Keratinocyte (primary cell): ENCODE measurements at regions not wholly inside any gene's neighbourhood (a gene's known extent, or its start where the extent isn't known, plus 50 kb on each side); places are given as distances from the start of the nearest gene placed in this dataset.

ENCODE experiments used
- DNase-seq: peaks from one replicate; pipeline ENCODE4 v3.0.0-alpha.2; 2011; ENCODE audit warnings: low read depth, missing footprints, low spot score
- FAIRE-seq: peaks from 2 replicates; lab custom pipeline; 2011; peaks lifted over from hg19 to GRCh38; lab: Jason Lieb, UNC
- H2AFZ ChIP-seq: 2 replicates; pipeline ENCODE4 v1.6.0; 2012; ENCODE audit warnings: low read length, control low read depth, inconsistent platforms; ENCODE audit not compliant: control insufficient read depth
- H3K27ac ChIP-seq: 2 replicates; pipeline ENCODE4 v1.5.1; 2011; ENCODE audit warnings: low read length; ENCODE audit not compliant: control insufficient read depth, insufficient read depth
- H3K27me3 ChIP-seq: 3 replicates; pipeline ENCODE4 v1.6.0; 2011; ENCODE audit warnings: low read length; ENCODE audit not compliant: control insufficient read depth, insufficient read depth; ENCODE audit errors: extremely low read depth
- H3K36me3 ChIP-seq, 2 experiments: 2 replicates in 1 of 2; 3 replicates in 1 of 2; pipeline ENCODE4 v1.5.1; 2011; ENCODE audit warnings: low read length in 2 of 2, mild to moderate bottlenecking in 1 of 2; ENCODE audit not compliant: control insufficient read depth in 2 of 2, insufficient read depth in 2 of 2; ENCODE audit errors: extremely low read depth in 1 of 2
- H3K4me1 ChIP-seq: 3 replicates; pipeline ENCODE4 v1.5.1; 2011; ENCODE audit warnings: low read length; ENCODE audit not compliant: control insufficient read depth, insufficient read depth; ENCODE audit errors: extremely low read depth
- H3K4me2 ChIP-seq: 3 replicates; pipeline ENCODE4 v1.6.0; 2011; ENCODE audit warnings: low read depth, low read length; ENCODE audit not compliant: control insufficient read depth, insufficient read depth; ENCODE audit errors: extremely low read depth
- H3K4me3 ChIP-seq, 3 experiments: fragments of 200-600 bp in 1 of 3; sonication (generic) in 1 of 3; 2 replicates in 2 of 3; 3 replicates in 1 of 3; pipeline ENCODE4 v1.5.1; 2011 to 2016; ENCODE audit warnings: low read length in 3 of 3, mild to moderate bottlenecking in 3 of 3, control low read depth in 2 of 3, inconsistent platforms in 1 of 3, low read depth in 1 of 3, mixed read lengths in 1 of 3, mixed run types in 1 of 3, moderate library complexity in 1 of 3; ENCODE audit not compliant: control insufficient read depth in 2 of 3, insufficient read depth in 2 of 3; ENCODE audit errors: extremely low read depth in 1 of 3
- H3K79me2 ChIP-seq: 2 replicates; pipeline ENCODE4 v1.6.0; 2012; ENCODE audit warnings: low read length; ENCODE audit not compliant: control insufficient read depth, insufficient read depth
- H3K9ac ChIP-seq: 3 replicates; pipeline ENCODE4 v1.6.0; 2011; ENCODE audit warnings: low read length; ENCODE audit not compliant: control insufficient read depth, insufficient read depth; ENCODE audit errors: extremely low read depth
- H3K9me1 ChIP-seq: 3 replicates; pipeline ENCODE4 v1.6.0; 2011; ENCODE audit warnings: low read length; ENCODE audit not compliant: control insufficient read depth, insufficient read depth; ENCODE audit errors: extremely low read depth
- H3K9me3 ChIP-seq: 2 replicates; pipeline ENCODE4 v1.5.1; 2012; ENCODE audit warnings: low read depth, low read length; ENCODE audit not compliant: control insufficient read depth
- H4K20me1 ChIP-seq: 3 replicates; pipeline ENCODE4 v1.6.0; 2011; ENCODE audit warnings: low read length; ENCODE audit not compliant: control insufficient read depth, insufficient read depth; ENCODE audit errors: extremely low read depth
- EZH2 ChIP-seq: IDR thresholded peaks from one replicate; pipeline ENCODE4 v1.6.1; 2012; ENCODE audit warnings: inconsistent platforms, mild to moderate bottlenecking, low read length, moderate library complexity
- dilution Hi-C: fragments of 300-500 bp; cut with MboI; formaldehyde crosslinking; loops from one replicate; pipeline ENCODE4 v1.7.0; 2020; ENCODE audit warnings: low sequenced_read_pairs; ENCODE audit not compliant: extremely low pct_ligation_motif_present
- TF ChIP-seq, protein P1 (sequence below), 3 experiments: IDR thresholded peaks in 1 of 3; conservative IDR thresholded peaks in 1 of 3; optimal IDR thresholded peaks in 1 of 3; 2 replicates in 2 of 3; 3 replicates in 1 of 3; pipeline versions ENCODE3 to v1.5.1; 2011; ENCODE audit warnings: low read length in 3 of 3, mild to moderate bottlenecking in 3 of 3, moderate library complexity in 2 of 3, control low read depth in 1 of 3, inconsistent platforms in 1 of 3; ENCODE audit not compliant: insufficient read depth in 2 of 3; ENCODE audit errors: extremely low read depth in 1 of 3

DNA sequence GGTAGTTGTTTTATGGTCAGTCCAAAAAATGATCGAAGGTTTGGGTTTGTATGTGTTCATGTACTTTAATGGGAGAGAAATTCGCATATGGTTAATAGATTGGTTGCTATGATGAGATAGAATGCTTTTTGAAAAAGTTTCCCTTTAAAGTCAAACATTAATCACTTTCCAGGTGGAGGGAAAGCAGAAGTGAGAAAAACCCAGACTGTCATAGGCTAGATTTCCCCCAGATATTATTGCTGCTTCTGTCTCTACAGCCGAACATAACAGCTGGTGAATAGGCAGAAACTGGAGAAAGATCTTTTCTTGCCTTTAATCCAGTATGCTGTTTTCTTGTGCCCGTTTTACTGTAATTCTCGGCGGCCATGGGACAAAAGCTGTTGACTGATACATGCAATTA lies 287.6 kb downstream of the SOX2 start:
- no peak for DNase-seq
- Histone ChIP-seq H3K4me3 (no peak overlapping the region), H3K9me1 (no peaks in the 10 kb centered on the region), H3K27ac (no peak overlapping the region), H2AFZ (no peak overlapping the region), H3K79me2 (no peaks in the 10 kb centered on the region), H3K9me3 (no peaks in the 10 kb centered on the region), H3K4me1 (no peaks in the 10 kb centered on the region), H3K9ac (no peak overlapping the region), H4K20me1 (no peaks in the 10 kb centered on the region), H3K4me2 (no peak overlapping the region), H3K27me3 (no peaks in the 10 kb centered on the region), H3K36me3 (no peaks in the 10 kb centered on the region)
- dilution Hi-C loops: no loop called here
- TF ChIP-seq, protein P1, sequence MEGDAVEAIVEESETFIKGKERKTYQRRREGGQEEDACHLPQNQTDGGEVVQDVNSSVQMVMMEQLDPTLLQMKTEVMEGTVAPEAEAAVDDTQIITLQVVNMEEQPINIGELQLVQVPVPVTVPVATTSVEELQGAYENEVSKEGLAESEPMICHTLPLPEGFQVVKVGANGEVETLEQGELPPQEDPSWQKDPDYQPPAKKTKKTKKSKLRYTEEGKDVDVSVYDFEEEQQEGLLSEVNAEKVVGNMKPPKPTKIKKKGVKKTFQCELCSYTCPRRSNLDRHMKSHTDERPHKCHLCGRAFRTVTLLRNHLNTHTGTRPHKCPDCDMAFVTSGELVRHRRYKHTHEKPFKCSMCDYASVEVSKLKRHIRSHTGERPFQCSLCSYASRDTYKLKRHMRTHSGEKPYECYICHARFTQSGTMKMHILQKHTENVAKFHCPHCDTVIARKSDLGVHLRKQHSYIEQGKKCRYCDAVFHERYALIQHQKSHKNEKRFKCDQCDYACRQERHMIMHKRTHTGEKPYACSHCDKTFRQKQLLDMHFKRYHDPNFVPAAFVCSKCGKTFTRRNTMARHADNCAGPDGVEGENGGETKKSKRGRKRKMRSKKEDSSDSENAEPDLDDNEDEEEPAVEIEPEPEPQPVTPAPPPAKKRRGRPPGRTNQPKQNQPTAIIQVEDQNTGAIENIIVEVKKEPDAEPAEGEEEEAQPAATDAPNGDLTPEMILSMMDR (optimal IDR thresholded peaks at IDR 0.05 in 1 of 3, IDR thresholded peaks at IDR 0.05 in 1 of 3, conservative IDR thresholded peaks at IDR 0.05 in 1 of 3; ENCODE audit: extremely low read depth in 1 of 3, insufficient read depth in 2 of 3, low read length in 3 of 3): no peak
- TF ChIP-seq EZH2: no peak
- FAIRE-seq: no peak

GRCh38 chr3:182000447-182000846 lies 288.7 kb downstream of the SOX2 start:
- no peaks in the 10 kb centered on the region for H3K4me1 ChIP-seq
- H2AFZ ChIP-seq: no peak overlapping the region
- no peaks in the 10 kb centered on the region for H3K9me3 ChIP-seq
- no peak overlapping the region for H3K4me2 ChIP-seq
- FAIRE-seq (no peak), DNase-seq (no peak)
- dilution Hi-C loops: no loop called here
- H4K20me1 ChIP-seq: no peaks in the 10 kb centered on the region
- no peak overlapping the region for H3K27ac ChIP-seq
- no peaks in the 10 kb centered on the region for H3K9me1 ChIP-seq
- H3K4me3 ChIP-seq: no peak overlapping the region
- no peaks in the 10 kb centered on the region for H3K79me2 ChIP-seq
- TF ChIP-seq, protein P1 (optimal IDR thresholded peaks at IDR 0.05 in 1 of 3, IDR thresholded peaks at IDR 0.05 in 1 of 3, conservative IDR thresholded peaks at IDR 0.05 in 1 of 3; ENCODE audit: extremely low read depth in 1 of 3, insufficient read depth in 2 of 3, low read length in 3 of 3): no peak
- TF ChIP-seq EZH2: no peak
- H3K36me3 ChIP-seq: no peaks in the 10 kb centered on the region
- no peak overlapping the region for H3K9ac ChIP-seq
- no peaks in the 10 kb centered on the region for H3K27me3 ChIP-seq
